SK-N-SH (cell line): ENCODE measurements at regions not wholly inside any gene's neighbourhood (a gene's known extent, or its start where the extent isn't known, plus 50 kb on each side); places are given as distances from the start of the nearest gene placed in this dataset.
"Not testable (repeated sequence)": the region's sequence is repeated elsewhere in the genome, so short reads cannot be mapped to it uniquely, and the experiment has no call there.

ENCODE experiments used
- EP300 ChIP-seq, 2 experiments: IDR thresholded peaks; 2 replicates each; pipeline versions ENCODE4 v1.4.0 to v1.6.1; 2012; ENCODE audit warnings: borderline replicate concordance in 1 of 2, low read depth in 1 of 2, low read length in 1 of 2
- NRF1 ChIP-seq: IDR thresholded peaks from 2 replicates; pipeline ENCODE4 v1.6.1; 2012; ENCODE audit warnings: low read depth, mild to moderate bottlenecking, low read length
- POLR2AphosphoS5 ChIP-seq: IDR thresholded peaks from 2 replicates; pipeline ENCODE4 v1.6.1; 2012; ENCODE audit warnings: low read depth, low read length
- RAD21 ChIP-seq: IDR thresholded peaks from 2 replicates; pipeline ENCODE4 v1.6.1; 2012; ENCODE audit warnings: mild to moderate bottlenecking, low read length
- SIN3A ChIP-seq: IDR thresholded peaks from 2 replicates; pipeline ENCODE4 v1.6.1; 2012; ENCODE audit warnings: low read depth, mild to moderate bottlenecking, low read length, moderate library complexity, borderline replicate concordance
- TAF1 ChIP-seq: IDR thresholded peaks from 2 replicates; pipeline ENCODE4 v1.6.1; 2012; ENCODE audit warnings: low read depth, mild to moderate bottlenecking, low read length, moderate library complexity, borderline replicate concordance
- YY1 ChIP-seq: IDR thresholded peaks from 2 replicates; pipeline ENCODE4 v1.4.0; 2012; ENCODE audit warnings: low read depth, mild to moderate bottlenecking
- TF ChIP-seq, protein P1 (sequence below): fragments of 200-600 bp; sonication (generic); IDR thresholded peaks from 2 replicates; pipeline ENCODE4 v1.6.1; 2017; ENCODE audit warnings: antibody characterized with exemption, mild to moderate bottlenecking, moderate library complexity
- TF ChIP-seq, protein P2 (sequence below): IDR thresholded peaks from 2 replicates; pipeline ENCODE4 v1.4.0; 2012; ENCODE audit warnings: low read depth, borderline replicate concordance

DNA sequence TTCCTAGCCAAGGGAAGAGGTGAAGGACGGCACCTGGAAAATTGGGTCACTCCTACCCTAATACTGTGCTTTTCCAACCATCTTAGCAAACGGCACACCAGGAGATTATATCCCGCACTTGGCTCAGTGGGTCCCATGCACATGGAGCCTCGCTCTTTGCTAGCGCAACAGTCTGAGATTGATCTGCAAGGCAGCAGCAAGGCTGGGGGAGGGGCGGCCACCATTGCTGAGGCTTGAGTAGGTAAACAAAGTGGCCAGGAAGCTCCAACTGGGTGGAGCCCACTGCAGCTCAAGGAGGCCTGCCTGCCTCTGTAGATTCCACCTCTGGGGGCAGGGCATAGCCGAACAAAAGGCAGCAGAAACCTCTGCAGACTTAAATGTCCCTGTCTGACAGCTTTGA lies 157.9 kb downstream of the RAMP3 start:
- TF ChIP-seq, protein P1, sequence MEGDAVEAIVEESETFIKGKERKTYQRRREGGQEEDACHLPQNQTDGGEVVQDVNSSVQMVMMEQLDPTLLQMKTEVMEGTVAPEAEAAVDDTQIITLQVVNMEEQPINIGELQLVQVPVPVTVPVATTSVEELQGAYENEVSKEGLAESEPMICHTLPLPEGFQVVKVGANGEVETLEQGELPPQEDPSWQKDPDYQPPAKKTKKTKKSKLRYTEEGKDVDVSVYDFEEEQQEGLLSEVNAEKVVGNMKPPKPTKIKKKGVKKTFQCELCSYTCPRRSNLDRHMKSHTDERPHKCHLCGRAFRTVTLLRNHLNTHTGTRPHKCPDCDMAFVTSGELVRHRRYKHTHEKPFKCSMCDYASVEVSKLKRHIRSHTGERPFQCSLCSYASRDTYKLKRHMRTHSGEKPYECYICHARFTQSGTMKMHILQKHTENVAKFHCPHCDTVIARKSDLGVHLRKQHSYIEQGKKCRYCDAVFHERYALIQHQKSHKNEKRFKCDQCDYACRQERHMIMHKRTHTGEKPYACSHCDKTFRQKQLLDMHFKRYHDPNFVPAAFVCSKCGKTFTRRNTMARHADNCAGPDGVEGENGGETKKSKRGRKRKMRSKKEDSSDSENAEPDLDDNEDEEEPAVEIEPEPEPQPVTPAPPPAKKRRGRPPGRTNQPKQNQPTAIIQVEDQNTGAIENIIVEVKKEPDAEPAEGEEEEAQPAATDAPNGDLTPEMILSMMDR, result not testable (repeated sequence)
- TF ChIP-seq RAD21; YY1; POLR2AphosphoS5; NRF1; SIN3A; TAF1; EP300 (IDR thresholded peaks at IDR 0.05; ENCODE audit: borderline replicate concordance in 1 of 2, low read depth in 1 of 2, low read length in 1 of 2): not testable (repeated sequence)
- TF ChIP-seq, protein P2, sequence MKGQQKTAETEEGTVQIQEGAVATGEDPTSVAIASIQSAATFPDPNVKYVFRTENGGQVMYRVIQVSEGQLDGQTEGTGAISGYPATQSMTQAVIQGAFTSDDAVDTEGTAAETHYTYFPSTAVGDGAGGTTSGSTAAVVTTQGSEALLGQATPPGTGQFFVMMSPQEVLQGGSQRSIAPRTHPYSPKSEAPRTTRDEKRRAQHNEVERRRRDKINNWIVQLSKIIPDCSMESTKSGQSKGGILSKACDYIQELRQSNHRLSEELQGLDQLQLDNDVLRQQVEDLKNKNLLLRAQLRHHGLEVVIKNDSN, result not testable (repeated sequence)
